Activated CD4-positive, alpha-beta T cell treated with anti-CD3 and anti-CD28 coated beads, Interleukin-10, Interleukin-2, amounts not matched to agents 100 ng/mL and 50 ng/mL, durations not matched to agents 16 hours and 8 hours (primary cell): ENCODE measurements at regions not wholly inside any gene's neighbourhood (a gene's known extent, or its start where the extent isn't known, plus 50 kb on each side); places are given as distances from the start of the nearest gene placed in this dataset.

Source experiments
- DNase-seq: peaks from one replicate; pipeline ENCODE4 v3.0.0-alpha.2; 2020

DNA sequence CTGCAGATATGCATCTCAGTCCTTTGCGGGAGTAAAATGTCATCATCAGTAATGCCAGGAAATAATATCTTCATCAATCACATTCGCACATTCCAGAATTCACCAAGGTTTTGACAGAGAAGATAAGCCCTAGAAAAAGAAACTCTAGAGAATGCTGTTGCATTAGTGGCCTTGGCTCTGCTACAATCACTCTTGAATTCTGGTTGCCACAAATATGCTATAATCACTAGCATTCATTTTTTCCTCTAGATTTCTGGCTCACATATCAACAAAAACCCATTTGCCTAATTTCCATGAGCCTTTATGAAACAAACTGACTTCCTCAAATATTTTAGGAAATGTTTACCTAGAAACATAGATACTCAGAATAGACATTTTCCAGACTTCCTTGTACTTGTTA lies 653.4 kb downstream of the ANXA1 start:
- no peak for DNase-seq

DNA sequence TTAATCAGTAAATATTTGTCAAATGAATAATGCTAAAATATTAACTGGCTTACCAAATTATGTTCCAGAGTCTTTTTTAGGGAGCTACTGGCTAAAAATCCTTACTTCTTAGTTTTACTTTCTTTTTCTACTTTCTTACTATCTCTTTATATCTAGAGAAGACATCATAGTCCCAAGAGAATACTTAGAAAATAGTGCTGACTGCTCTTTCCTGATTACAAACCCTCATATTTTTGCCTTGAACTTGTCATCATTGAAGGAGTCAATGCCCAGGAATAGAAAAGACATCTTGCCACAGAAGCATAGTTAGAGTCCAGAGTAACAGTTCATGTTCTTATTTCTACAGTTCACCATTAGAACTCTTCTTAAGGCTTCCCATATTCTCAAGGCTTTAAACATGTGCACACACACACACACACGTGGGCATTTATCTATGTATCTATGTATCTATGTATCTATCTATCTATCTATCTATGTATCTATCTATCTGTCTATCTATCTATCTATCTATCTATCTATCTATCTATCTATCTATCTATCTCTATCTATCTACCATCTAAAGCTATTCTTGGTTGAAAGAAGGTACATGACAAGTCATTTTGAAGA lies 654.3 kb downstream of the ANXA1 start:
- DNase-seq, result no peak

DNA sequence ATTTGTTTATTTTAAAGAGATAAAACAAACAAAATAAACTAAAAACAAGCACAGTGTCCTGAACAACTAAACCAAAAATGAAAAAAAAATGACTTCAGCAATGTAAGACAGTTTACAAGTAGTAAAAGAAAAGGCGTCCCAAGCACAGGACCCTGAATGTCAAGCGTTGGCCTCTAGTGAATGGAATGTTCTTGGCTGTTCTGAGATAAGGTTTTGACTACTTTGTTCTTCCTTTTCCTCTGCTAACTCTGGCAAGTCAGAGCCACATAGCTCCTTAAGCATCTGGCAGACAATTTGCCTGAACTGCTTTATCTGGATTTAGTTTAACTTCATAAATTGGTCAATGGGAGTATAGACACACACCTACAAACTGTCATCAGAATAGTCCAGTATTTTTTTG lies 655.2 kb downstream of the ANXA1 start:
- DNase-seq, result no peak

DNA sequence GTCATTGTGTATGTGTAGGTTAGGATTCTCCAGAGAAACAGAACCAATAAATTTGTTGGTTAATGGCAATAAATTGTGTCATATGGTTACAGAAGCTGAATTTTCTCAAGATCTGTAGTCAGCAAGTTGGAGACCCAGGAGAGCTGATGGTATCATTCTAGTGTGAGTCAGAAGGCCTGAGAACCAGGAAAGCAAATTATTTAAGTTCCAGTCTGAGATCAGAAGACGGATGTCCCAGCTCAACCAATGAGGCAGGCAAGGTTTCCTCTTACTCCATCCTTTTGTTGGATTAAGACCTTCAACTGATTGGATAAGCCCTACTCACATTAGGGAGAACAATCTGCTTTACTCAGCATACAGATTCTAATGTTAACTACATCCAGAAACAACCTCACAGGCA lies 656.3 kb downstream of the ANXA1 start:
- no peak for DNase-seq

DNA sequence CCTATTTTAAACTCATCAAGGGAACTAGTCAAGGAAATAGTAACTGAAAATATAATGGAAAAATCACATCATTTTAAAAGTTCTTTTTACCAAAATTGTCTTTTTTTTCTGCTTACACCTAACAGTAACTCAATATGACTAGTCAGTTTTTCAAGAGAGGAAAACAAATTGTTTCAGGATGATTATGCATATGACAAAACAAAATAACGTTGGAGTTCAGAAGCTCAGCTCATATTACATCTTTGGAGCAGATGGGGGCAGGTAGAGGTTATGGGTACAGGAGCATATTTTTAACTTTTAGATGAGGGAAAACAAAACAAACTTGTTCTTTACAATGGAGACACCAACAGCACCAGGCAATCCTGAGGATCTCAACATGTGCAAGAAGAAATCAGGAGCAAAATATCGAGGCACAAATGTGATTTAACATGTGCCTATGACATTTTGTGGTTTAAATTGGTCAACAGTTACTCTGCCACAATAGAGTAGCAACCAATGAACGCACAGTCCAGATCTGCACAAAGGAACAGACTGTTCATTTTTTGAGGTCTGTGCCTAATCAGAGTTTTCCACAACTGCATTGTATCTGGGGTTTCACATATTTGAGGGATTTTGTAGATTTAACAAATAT lies 659.0 kb downstream of the ANXA1 start:
- no peak for DNase-seq

DNA sequence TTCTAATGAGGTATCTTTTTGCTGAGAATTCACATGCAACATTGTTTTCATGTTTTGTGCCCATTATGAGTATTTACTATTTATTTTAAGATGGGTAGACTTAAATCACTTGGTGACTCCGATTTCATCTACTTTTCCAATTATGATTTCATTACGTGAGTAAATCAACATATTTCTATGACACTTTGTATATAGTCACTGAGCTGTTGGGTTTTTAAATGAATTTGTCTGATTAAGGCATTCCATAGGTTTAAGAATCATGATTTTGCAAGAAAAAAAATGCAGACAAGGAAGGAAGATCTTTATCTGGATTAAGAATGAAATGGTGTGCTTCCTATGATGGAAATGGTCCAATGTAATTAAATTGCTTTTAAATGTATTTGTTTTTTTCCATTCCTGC lies 661.9 kb downstream of the ANXA1 start:
- no peak for DNase-seq

DNA sequence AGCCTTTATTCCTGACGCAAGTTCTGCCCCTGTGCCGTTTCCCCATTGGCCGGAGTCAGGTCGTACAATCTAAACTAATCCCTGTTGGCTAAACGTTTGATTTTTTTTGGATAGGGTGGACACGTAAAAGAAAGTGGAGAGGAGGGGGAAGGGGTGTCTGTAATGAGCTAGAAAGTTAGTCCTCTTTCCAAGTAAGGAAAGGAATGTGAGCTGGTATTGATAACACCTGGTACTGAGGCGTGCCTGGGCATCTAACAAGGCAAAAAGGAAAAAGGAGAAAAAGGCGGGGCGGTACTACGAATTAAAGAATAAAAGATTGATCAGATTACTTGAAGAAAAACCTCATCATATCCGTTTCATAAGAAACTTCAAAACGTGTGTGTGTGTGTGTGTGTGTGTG lies 665.2 kb downstream of the ANXA1 start:
- no peak for DNase-seq

DNA sequence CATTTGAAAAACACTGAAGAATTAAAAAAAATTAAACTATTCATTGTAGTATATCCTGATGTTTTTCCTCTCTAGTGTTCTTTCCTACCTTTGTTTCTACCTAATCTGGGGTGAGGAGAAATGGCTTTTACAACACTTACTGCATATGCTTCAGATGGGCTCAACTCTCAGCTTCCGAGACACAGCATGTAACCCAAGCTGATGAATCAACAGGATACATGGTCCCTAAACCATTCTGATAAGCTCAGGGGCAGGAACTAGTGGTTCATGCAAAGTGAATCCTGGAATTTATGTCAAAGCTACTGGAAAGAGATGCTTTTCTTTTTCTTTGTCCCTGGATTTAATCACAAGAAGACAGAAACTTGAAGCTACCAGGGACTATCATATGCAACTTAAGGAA lies 672.5 kb upstream of the RORB start:
- no peak for DNase-seq

DNA sequence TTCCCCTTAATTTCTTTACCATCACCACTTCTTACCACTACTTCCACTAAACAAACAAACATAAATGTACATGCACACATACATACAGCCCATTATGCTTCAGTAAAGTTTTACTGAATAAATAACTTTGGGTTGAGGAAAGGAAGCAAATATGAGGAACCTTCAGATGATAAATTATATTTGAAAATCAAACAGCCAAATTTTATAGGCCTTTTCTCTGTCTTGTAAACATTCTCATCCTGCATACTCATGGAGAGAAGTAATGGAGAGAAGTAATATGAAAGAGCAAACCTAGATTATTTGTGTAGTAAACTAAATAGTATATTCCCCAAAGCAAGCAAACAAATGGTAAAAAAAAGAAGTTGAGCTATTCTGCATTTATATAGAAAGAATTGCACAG lies 658.3 kb upstream of the RORB start:
- no peak for DNase-seq

DNA sequence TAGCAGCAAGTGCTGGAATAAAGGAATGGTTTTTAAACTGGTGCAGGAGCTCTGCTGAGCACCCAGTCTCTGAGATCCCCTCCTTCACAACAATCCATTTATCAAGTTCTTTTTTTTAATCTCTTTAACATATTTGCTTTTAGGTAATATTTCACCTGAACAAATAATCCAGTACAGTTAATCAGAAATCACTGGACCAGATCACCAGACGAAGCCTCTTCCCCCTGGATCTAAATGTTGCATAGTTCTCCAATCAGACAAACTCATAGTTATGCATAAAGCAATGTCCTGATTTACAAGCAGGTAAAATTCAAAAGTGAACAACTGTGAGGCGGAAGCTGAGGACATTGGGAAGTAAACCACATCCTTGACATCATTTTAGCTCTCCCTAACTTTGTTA lies 657.7 kb upstream of the RORB start:
- DNase-seq, result no peak

DNA sequence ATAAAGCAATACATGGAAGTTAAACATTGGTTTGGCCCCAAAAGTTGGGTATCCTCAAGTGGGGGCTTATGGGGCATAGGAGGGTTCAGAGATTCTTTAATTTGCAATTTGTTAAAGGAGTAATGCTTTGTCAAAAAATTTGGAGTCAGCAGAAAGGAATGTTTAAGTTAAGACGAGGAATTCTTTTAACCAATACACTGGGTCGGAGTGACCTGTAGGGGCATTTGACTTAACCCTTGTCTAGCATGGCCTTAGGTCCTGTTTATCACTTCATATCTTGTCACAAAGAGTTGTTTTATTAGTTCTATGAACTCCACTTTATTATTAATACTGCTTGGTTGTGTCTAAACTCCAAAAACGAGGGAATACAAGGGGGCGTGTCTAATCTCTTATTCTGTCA lies 656.1 kb upstream of the RORB start:
- DNase-seq, result no peak

DNA sequence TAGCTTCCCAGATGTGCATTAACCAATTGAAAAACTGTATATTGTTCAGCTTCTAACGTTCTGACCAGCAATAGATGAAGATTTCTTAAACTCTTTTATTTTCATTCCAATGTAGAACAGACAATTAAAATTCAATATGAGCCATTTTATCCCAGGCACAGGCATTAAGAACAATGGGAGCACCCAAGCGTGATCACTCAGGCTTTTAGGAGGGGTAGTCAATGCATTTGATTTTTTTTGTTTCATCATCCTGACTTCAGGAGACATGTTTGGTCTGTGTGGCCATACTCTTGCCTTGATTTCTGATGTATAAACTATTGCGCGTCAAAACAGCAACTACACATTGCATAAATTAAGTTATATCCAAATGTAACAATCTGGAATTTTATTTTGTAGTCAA lies 653.0 kb upstream of the RORB start:
- DNase-seq, result no peak

DNA sequence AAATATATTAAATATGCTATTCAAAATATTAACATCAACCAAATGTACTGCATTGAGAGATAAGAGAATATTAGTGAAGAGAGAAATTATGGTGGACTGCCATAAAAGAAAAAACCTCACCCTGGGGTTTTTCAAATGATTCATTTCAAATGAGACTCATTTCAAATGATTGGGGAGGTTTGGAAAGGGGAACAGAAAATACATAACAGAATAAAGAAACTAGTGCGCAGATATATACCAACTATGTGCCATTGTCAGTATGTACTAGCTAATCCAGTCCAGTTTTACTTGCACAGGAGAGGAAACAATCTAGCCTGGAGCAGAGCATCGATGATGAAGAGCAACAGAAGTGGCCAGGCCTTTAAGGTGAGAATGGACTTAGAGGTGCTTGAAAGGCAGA lies 651.6 kb upstream of the RORB start:
- DNase-seq, result no peak

DNA sequence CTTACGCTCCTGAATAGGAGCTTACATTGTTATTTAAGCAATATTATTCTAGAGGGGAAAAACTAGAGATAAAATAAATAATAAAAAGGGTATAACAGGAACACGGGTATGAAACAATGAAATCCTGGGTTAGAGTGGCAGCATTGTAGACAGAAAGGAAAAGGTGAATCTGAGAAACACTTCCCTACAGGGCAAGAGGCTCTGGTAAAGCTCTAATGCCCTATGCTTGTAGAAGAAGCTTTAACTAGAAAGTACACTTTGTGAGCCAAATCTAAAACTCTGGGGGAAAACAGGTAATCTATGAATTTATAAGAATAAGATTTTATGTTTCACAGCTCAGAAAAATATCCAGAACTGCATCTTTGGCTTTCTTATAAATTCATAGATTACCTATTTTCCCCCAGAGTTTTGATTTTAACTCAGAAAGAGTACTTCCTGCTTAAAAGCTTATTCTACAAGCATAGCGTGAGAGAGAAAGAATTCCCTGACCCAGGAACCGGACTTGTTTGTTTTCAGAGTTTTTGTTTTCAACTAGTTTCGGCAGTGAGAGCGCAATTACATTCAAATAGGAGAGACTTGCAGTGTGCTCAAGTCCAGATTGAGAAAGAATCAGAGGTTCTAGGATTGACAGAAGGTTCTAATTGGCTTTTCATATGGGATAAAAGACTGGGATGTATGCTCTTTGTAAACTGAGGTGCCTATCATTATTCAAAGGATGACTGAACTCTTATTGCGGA lies 651.0 kb upstream of the RORB start:
- no peak for DNase-seq

DNA sequence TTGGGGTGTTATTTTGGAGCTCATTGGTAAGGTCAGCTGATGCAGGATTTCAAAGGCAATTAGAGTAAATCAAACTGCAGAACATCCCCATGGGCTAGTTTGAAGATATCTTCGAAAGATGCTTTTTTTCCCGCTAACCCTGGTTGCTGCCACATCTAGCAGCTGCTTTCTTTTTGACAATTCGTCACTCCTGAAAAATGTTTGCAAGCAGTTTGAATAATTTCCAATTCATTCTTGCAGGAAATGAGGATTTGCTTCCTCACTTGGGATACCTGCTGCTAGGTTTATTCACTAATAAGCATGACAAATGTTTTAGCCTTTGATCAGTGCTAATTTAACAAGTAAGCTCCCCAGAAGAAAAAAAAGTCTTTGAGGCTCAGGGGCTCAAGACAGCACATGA lies 649.6 kb upstream of the RORB start:
- DNase-seq, result no peak

DNA sequence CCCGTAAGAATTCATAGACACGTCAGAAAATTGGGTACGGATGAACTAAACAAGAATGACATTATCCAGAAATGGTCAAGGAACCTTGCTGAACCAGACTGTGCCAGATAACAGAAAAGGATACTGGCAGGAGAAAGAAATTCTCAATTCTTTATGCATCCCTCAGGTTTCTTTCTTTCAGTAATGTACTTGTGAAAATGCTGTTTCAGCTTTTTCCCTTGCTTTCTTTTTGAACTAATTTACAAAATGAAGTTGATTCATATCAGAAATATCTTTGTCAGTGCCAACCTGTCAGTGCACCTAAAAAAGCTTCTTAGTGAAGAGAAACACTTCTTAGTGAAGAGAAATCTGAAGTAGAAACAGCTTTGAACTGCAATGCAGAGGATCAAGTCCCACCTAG lies 643.6 kb upstream of the RORB start:
- DNase-seq, result no peak

DNA sequence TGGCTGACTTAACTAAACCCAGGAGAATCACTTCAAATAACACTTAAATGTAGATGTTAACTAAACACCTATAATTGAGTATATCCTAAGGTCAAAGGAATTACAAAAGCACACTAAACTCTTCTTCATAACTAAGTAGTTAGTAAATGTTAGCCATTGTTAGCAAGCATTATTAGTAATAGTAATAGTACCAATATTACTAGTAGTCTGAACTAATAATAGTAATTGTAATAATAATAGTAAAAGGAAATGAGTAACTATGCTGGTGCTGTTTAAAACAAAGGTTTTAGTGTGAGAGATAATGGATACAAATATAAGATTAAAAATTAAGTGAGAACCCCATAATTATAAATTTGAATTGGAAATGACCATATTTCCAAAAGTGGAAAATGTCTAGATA lies 641.9 kb upstream of the RORB start:
- DNase-seq, result no peak

DNA sequence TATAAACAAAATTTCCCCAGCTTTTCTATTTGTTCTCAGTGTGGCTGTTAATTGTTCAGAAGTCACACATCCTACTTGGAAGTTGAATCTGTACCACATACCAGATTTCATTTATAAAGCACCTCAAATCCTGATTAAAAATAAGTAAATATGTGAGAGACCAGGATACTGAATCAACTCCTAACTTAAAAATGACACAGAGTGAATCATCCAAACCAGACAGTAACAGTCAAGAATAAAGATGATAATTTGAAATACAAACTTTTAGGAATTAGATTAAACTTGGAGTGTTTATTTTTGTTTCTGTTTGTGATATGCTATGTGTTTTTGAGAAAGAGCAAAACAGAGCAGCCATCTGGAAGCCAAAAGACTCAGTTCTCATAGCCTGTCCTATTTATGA lies 633.2 kb upstream of the RORB start:
- no peak for DNase-seq

DNA sequence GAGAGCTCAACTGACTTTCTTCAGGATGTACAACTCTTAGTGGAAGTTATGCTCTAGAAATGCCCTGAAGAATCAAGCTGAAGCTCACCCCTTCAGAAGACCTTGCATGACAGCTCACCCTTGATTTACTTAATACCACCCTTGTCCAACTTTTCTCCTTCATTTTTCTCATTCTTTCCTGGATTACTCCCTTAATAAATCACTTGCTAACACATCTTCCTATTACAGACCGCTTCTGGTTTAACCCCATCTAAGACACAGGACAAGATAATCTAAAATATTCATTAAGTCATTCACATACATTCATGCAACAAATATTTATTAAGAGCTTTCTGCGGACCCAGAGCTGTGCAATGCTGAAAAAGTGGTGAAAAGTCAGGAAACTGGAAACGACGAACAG lies 630.7 kb upstream of the RORB start:
- DNase-seq, result no peak

DNA sequence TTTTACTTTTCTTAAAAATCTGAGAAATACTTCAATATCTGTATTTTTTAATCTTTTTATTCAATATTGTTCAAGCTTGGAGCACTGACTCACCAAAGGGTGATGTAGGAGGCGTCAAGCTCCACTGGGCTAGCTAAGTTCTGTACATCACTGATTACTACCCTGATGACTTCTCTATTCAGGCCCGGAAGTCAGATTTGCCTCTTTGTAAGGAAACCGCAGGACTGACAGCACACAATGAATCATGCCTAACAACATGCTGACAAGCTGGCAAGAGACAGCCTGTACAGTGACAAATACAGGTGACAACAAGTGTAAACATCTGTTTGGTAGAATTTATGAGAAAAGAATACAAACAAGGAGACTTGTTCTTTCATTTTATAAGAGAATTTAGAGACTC lies 627.9 kb upstream of the RORB start:
- peak; percentile 71 for DNase-seq

DNA sequence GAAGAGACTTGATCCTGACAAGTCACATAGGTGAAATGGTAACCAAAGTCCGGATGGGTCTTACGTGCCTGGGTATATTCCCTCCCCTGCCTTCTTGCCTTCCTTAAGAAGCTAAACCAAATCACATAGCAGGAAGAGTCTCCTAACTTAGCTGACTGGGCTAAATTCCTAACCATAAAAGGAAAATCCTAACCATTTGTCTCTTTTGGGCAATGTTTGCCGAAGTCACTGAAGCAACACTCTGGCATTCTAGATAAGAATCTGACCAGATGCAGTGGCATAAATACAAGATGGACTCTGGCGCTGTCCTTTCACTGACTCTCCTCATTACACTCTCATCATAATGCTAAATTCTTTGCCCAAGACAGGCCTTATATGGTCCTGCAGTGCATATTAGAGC lies 625.5 kb upstream of the RORB start:
- no peak for DNase-seq

DNA sequence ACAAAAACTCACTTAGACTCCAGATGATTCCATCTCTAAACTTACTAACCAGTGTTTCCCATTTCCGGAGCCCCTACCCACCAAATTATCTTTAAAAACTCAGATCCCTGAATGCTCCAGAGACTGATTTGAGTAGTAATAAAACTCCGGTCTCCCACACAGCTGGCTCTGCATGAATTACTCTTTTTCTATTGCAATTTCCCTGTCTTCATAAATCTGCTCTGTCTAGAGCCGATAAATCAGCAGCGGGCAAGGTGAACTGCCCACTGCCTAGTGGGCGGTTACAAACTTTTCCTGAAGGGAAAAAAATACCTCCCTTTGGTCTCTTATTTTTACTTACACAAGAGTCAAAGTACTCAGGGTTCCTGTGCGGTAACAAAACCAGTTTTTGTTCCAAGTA lies 624.4 kb upstream of the RORB start:
- no peak for DNase-seq

DNA sequence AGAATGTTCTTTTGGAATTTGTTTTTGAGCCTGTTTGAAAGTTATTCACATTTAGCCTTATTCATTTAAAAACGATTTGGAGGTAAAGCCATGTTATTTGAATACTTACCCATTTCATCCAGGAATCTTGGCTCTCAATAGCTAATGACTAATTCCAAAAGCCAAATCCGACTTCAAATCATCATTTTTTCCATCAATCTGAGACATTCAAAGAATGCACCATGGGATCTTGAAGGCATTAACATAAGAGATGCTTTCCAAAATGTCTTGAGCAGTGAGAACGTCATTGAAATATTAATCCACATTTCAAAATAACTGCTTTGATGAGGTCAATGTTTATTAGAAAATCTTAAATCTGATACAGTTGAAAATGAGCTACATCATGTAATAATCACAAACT lies 617.0 kb upstream of the RORB start:
- no peak for DNase-seq

DNA sequence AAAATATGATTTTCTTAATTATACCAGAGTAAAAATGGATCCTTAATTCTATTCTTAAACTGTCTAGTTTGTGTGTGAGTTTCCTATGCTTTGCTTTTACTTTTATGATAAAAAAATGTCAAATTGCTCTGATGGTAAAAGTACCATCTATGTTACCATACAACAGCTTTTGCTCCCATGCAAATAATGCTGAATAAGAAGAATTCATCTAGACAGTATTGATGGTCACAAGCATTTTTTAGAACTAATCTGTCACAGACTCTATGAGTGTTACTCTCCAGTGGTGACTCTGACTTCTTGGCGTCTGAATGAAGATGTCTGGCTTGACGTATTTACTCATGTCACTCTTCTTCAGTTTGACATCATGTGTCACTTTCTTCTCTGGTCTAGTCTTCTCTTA lies 608.1 kb upstream of the RORB start:
- no peak for DNase-seq
